HCT116 (cell line): ENCODE measurements at regions not wholly inside any gene's neighbourhood (a gene's known extent, or its start where the extent isn't known, plus 50 kb on each side); places are given as distances from the start of the nearest gene placed in this dataset.

Source experiments
- ATAC-seq: fragments of 200-7000 bp; cut with Tn5 transposase; 2 replicates; pipeline ENCODE4 v1.9.1; 2020; ENCODE audit warnings: mild to moderate bottlenecking, moderate library complexity
- BruUV-seq: library from RNA; stranded (reverse); fragments of 400-500 nt; replicated peaks from 2 replicates; lab custom pipeline; 2021; lab: Mats Ljungman, UMichigan
- CTCF ChIA-PET: fragments of 300-600 bp; sonication (Branson Sonifier 250); formaldehyde crosslinking; loops from one replicate; lab custom pipeline; 2021; ENCODE audit warnings: antibody characterized with exemption; lab: Charles Lee
- POLR2A ChIA-PET: fragments of 300-600, 350-600 bp; sonication (Branson Sonifier 250); formaldehyde crosslinking; loops from one replicate; lab custom pipeline; 2021; ENCODE audit warnings: antibody characterized with exemption; lab: Charles Lee
- RAD21 ChIA-PET, 2 experiments: fragments of 300-600 bp; sonication (Branson Sonifier 250); formaldehyde crosslinking; loops; one replicate each; lab custom pipeline; 2023; ENCODE audit warnings: low total read pairs in 2 of 2; ENCODE audit not compliant: uncharacterized antibody in 2 of 2, unreplicated experiment in 2 of 2, low non-redundant PET in 1 of 2; lab: Charles Lee
- DNase-seq: peaks from one replicate; pipeline ENCODE4 v3.0.0-alpha.2; 2010; ENCODE audit warnings: low read depth, low spot score
- H2AFZ ChIP-seq: fragments of 200-600 bp; shearing (Covaris generic), sonication (generic); 2 replicates; pipeline ENCODE4 v1.6.1; 2017; ENCODE audit warnings: low read depth, mixed run types, mixed read lengths, antibody characterized with exemption, low read length; ENCODE audit not compliant: poor library complexity, severe bottlenecking
- H3K27ac ChIP-seq: 2 replicates; pipeline ENCODE4 v1.5.1; 2012; ENCODE audit warnings: low read depth, low read length
- H3K27me3 ChIP-seq: fragments of 200-600 bp; sonication (generic); 2 replicates; pipeline ENCODE4 v1.6.1; 2016; ENCODE audit warnings: mixed run types, low read length, mixed read lengths; ENCODE audit not compliant: insufficient read depth
- H3K36me3 ChIP-seq, 2 experiments: fragments of 200-500 bp in 1 of 2; fragments of 200-600 bp in 1 of 2; sonication (Bioruptor generic) in 1 of 2; sonication (generic) in 1 of 2; 2 replicates each; pipeline versions ENCODE4 v1.5.1 to v1.6.1; 2014 to 2016; ENCODE audit warnings: low read length in 2 of 2, inconsistent platforms in 1 of 2, mixed read lengths in 1 of 2, mixed run types in 1 of 2; ENCODE audit not compliant: insufficient read depth in 2 of 2, control insufficient read depth in 1 of 2
- H3K4me1 ChIP-seq, 2 experiments: fragments of 200-600 bp in 1 of 2; sonication (generic) in 1 of 2; 2 replicates each; pipeline versions ENCODE4 v1.5.1 to v1.6.1; 2012 to 2017; ENCODE audit warnings: low read length in 2 of 2, inconsistent platforms in 1 of 2, mild to moderate bottlenecking in 1 of 2, mixed read lengths in 1 of 2, mixed run types in 1 of 2, moderate library complexity in 1 of 2; ENCODE audit not compliant: insufficient read depth in 2 of 2, control insufficient read depth in 1 of 2
- H3K4me2 ChIP-seq: fragments of 200-600 bp; sonication (generic); 2 replicates; pipeline ENCODE4 v1.6.1; 2017; ENCODE audit warnings: mixed run types, low read length, mixed read lengths
- H3K4me3 ChIP-seq, 2 experiments: fragments of 200-600 bp in 1 of 2; sonication (generic) in 1 of 2; replicated peaks in 1 of 2; 2 replicates each; pipeline ENCODE4 v1.5.1; 2011 to 2016; ENCODE audit warnings: low read length in 2 of 2, control low read depth in 1 of 2, low read depth in 1 of 2, mild to moderate bottlenecking in 1 of 2, mixed read lengths in 1 of 2, mixed run types in 1 of 2
- H3K79me2 ChIP-seq: fragments of 200-600 bp; sonication (generic); 2 replicates; pipeline ENCODE4 v1.6.1; 2017; ENCODE audit warnings: mild to moderate bottlenecking, mixed run types, low read length, moderate library complexity, mixed read lengths; ENCODE audit not compliant: insufficient read depth
- H3K9ac ChIP-seq: fragments of 200-600 bp; sonication (generic); 2 replicates; pipeline ENCODE4 v1.6.1; 2016; ENCODE audit warnings: low read length, mixed read lengths
- H3K9me2 ChIP-seq: fragments of 200-600 bp; sonication (generic), shearing (Covaris generic); 2 replicates; pipeline ENCODE4 v1.6.1; 2017; ENCODE audit warnings: mixed run types, mild to moderate bottlenecking, moderate library complexity; ENCODE audit not compliant: insufficient read depth
- H3K9me3 ChIP-seq, 2 experiments: fragments of 200-500 bp in 1 of 2; fragments of 200-600 bp in 1 of 2; sonication (Bioruptor generic) in 1 of 2; sonication (generic) in 1 of 2; 2 replicates each; pipeline ENCODE4 v1.6.1; 2014 to 2017; ENCODE audit warnings: low read length in 2 of 2, mixed read lengths in 2 of 2, inconsistent platforms in 1 of 2, low read depth in 1 of 2, mild to moderate bottlenecking in 1 of 2, mixed run types in 1 of 2, moderate library complexity in 1 of 2; ENCODE audit not compliant: control insufficient read depth in 1 of 2, insufficient read depth in 1 of 2
- H4K20me1 ChIP-seq: fragments of 200-600 bp; sonication (generic), shearing (Covaris generic); 2 replicates; pipeline ENCODE4 v1.6.1; 2017; ENCODE audit warnings: mixed run types, mild to moderate bottlenecking, moderate library complexity; ENCODE audit not compliant: insufficient read depth
- CBX3 ChIP-seq: IDR thresholded peaks from 2 replicates; pipeline ENCODE4 v1.6.1; 2012; ENCODE audit warnings: low read depth
- CEBPB ChIP-seq: IDR thresholded peaks from 2 replicates; pipeline ENCODE4 v1.6.1; 2012; ENCODE audit warnings: low read depth
- EZH2phosphoT487 ChIP-seq: fragments of 200-600 bp; IDR thresholded peaks from 2 replicates; pipeline ENCODE4 v1.6.1; 2018; ENCODE audit warnings: antibody characterized with exemption, borderline replicate concordance
- FOSL1 ChIP-seq: IDR thresholded peaks from 2 replicates; pipeline ENCODE4 v1.6.1; 2012; ENCODE audit warnings: low read depth
- JUND ChIP-seq: IDR thresholded peaks from 2 replicates; pipeline ENCODE4 v1.6.1; 2012
- MAX ChIP-seq: IDR thresholded peaks from 2 replicates; pipeline ENCODE4 v1.6.1; 2012
- POLR2A ChIP-seq: IDR thresholded peaks from 2 replicates; pipeline ENCODE4 v1.7.0; 2011; ENCODE audit warnings: borderline replicate concordance; ENCODE audit not compliant: insufficient read depth, insufficient read length; ENCODE audit errors: extremely low read depth
- POLR2AphosphoS5 ChIP-seq: IDR thresholded peaks from 2 replicates; pipeline ENCODE4 v1.6.1; 2011; ENCODE audit warnings: mild to moderate bottlenecking, low read depth, low read length, moderate library complexity
- RAD21 ChIP-seq: IDR thresholded peaks from 2 replicates; pipeline ENCODE4 v1.6.1; 2012; ENCODE audit warnings: low read depth, mild to moderate bottlenecking
- SIN3A ChIP-seq: IDR thresholded peaks from 2 replicates; pipeline ENCODE4 v1.6.1; 2012; ENCODE audit warnings: low read depth
- SP1 ChIP-seq: IDR thresholded peaks from 2 replicates; pipeline ENCODE4 v1.6.1; 2012; ENCODE audit warnings: low read depth
- SRF ChIP-seq: IDR thresholded peaks from 2 replicates; pipeline ENCODE4 v1.6.1; 2012; ENCODE audit warnings: low read depth
- TCF7L2 ChIP-seq: IDR thresholded peaks from 2 replicates; pipeline ENCODE4 v1.7.0; 2011; ENCODE audit warnings: borderline replicate concordance, inconsistent platforms; ENCODE audit not compliant: insufficient read depth, insufficient read length; ENCODE audit errors: extremely low read depth
- YY1 ChIP-seq: IDR thresholded peaks from 2 replicates; pipeline ENCODE4 v1.6.1; 2011; ENCODE audit warnings: low read length, low read depth, moderate library complexity, mild to moderate bottlenecking; ENCODE audit not compliant: insufficient replicate concordance; ENCODE audit errors: extremely low read depth
- ZBTB33 ChIP-seq: IDR thresholded peaks from 2 replicates; pipeline ENCODE4 v1.6.1; 2011; ENCODE audit warnings: mild to moderate bottlenecking, low read length, moderate library complexity; ENCODE audit not compliant: insufficient replicate concordance; ENCODE audit errors: extremely low read depth
- ZFX ChIP-seq: fragments of 450-650 bp; IDR thresholded peaks from 2 replicates; pipeline ENCODE4 v1.6.1; 2017
- ZNF274 ChIP-seq: fragments of 200-500 bp; sonication (Bioruptor generic); IDR thresholded peaks from 2 replicates; pipeline ENCODE4 v1.6.1; 2014; ENCODE audit warnings: mild to moderate bottlenecking, low read depth, low read length, inconsistent platforms
- intact Hi-C: fragments of 100-400 bp; cut with micrococcal nuclease; formaldehyde crosslinking; loops from 2 replicates; pipeline ENCODE4 v1.10.0; 2022
- TF ChIP-seq, protein P1 (sequence below), 3 experiments: fragments of 200-600 bp in 1 of 3; sonication (generic) in 1 of 3; IDR thresholded peaks in 2 of 3; conservative IDR thresholded peaks in 1 of 3; 2 replicates each; pipeline ENCODE4 v1.5.1; 2012 to 2017; ENCODE audit warnings: low read depth in 2 of 3, low read length in 2 of 3, antibody characterized with exemption in 1 of 3, borderline replicate concordance in 1 of 3, control low read depth in 1 of 3, mild to moderate bottlenecking in 1 of 3, mixed read lengths in 1 of 3, mixed run types in 1 of 3, moderate library complexity in 1 of 3; ENCODE audit not compliant: insufficient read depth in 1 of 3

DNA sequence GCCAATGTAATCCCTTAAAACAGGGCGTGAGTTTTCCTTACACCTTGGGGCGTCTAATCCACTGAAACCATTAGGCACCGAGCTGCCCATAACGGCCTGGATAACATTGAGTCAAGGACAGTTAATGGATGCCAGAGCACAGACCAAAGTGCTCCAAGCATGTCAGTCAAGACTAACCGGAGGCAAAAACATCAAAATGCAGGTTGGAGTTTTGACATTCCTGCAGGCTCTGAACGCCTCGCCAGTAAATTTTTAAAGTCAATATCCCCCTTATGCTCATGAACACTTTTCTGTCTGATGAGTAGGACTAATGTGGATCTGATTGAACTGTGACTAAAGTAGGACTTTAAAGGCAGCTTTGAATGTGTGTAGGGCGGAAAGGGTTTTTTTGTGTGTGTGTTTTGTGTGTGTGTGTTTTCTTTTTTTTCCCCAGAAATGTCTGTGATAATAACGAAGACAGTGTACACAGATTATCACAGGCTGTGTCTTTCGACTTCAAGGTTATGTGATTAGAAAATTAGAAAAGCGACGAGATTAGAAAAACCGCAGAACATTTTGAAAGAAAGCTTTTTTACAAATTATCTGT, 194.2 kb upstream of the PROX1 start:
- no peak for DNase-seq
- Histone ChIP-seq H3K4me3 (no peak overlapping the region), H3K27ac (no peak overlapping the region), H3K9ac (no peak overlapping the region), H3K9me3 (no peaks in the 10 kb centered on the region), H3K36me3 (no peaks in the 10 kb centered on the region), H3K4me1 (no peaks in the 10 kb centered on the region), H2AFZ (no peak overlapping the region), H3K27me3 (no peaks in the 10 kb centered on the region), H3K4me2 (no peak overlapping the region), H3K9me2 (no peaks in the 10 kb centered on the region)
- intact Hi-C loops = no loop called here
- POLR2A ChIA-PET = no interaction called here
- no TSS peak for BruUV-seq
- TF ChIP-seq MAX (no peak), SP1 (no peak), EZH2phosphoT487 (no peak), FOSL1 (no peak), POLR2A (no peak), POLR2AphosphoS5 (no peak), TCF7L2 (no peak), JUND (no peak), CBX3 (no peak), CEBPB (no peak), SIN3A (no peak), YY1 (no peak), SRF (no peak), ZFX (no peak), ZNF274 (no peak), ZBTB33 (no peak), RAD21 (no peak)
- TF ChIP-seq, protein P1, sequence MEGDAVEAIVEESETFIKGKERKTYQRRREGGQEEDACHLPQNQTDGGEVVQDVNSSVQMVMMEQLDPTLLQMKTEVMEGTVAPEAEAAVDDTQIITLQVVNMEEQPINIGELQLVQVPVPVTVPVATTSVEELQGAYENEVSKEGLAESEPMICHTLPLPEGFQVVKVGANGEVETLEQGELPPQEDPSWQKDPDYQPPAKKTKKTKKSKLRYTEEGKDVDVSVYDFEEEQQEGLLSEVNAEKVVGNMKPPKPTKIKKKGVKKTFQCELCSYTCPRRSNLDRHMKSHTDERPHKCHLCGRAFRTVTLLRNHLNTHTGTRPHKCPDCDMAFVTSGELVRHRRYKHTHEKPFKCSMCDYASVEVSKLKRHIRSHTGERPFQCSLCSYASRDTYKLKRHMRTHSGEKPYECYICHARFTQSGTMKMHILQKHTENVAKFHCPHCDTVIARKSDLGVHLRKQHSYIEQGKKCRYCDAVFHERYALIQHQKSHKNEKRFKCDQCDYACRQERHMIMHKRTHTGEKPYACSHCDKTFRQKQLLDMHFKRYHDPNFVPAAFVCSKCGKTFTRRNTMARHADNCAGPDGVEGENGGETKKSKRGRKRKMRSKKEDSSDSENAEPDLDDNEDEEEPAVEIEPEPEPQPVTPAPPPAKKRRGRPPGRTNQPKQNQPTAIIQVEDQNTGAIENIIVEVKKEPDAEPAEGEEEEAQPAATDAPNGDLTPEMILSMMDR (IDR thresholded peaks at IDR 0.05 in 2 of 3, conservative IDR thresholded peaks at IDR 0.05 in 1 of 3; ENCODE audit: borderline replicate concordance in 1 of 3, insufficient read depth in 1 of 3, low read depth in 2 of 3, low read length in 2 of 3) = no peak
- TF ChIP-seq, all 23 proteins: peak for 0
- H4K20me1 ChIP-seq = no peaks in the 10 kb centered on the region
- no peaks in the 10 kb centered on the region for H3K79me2 ChIP-seq
- ChIA-PET CTCF (no interaction called here), RAD21 (no interaction called here)
- no peak for ATAC-seq
